GM19324 (cell line): ENCODE measurements at regions not wholly inside any gene's neighbourhood (a gene's known extent, or its start where the extent isn't known, plus 50 kb on each side); places are given as distances from the start of the nearest gene placed in this dataset.

Source experiments
- ATAC-seq: cut with Tn5 transposase; IDR thresholded peaks from one replicate; pipeline ENCODE4 v1.9.1; 2021; ENCODE audit warnings: mild to moderate bottlenecking, moderate library complexity; ENCODE audit not compliant: unreplicated experiment, low FRiP score

DNA sequence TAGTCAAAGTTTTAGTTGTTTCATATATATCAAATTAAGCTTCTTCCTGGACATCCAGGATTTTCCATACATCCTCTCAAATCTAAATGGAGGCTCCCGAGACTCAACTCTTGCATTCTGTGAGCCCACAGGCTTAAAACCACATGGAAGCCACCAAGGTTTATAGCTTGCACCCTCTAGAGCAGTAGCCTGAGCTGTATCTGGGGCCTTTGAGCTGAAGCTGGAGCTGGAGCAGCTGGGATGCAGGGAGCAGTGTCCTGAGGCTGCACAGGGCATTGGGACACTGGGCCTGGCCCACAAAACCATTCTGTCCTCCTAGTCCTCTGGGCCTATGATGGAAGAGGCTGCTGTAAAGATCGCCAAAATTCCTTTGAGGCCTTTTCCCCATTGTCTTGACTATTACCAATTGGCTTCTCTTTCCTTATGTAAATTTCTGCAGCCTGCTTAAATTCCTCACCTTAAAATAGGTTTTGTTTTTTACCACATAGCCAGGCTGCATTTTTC lies 151.0 kb downstream of the COX7C start:
- no peak for ATAC-seq

DNA sequence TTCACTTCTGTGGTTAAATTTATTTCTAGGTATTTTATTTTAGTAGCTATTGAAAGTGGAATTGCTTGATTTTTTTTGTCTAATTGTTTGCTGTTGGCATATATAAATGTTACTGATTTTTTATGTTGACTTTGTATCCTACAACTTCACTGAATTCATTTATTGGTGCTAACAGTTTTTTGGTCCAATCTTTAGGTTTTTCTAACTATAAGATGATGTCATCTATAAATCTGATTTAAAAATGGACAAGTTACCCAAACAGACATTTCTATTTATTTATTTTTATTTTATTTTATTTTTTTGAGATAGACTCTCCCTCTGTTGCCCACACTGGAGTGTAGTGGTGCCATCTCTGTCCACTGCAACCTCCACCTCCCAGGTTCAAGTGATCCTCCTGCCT lies 162.3 kb downstream of the COX7C start:
- no peak for ATAC-seq

DNA sequence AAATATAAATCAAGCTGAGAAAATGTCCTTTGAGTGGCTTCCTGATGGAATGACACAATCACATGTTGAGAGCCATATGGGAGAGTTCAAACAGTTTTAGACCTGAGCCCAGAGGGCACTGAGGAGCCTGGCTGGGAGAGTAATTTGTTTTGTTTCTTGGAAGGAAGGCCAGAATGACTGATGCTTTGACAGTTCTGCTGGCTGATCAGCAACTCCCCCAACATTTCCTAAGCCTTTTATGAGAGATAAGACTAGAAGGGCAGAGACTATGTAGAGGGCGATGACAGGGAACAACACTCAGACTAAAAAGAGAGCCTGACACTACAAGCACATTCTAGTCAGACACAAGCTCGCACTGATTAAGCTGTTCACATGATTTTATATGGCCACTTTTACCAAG lies 169.2 kb downstream of the COX7C start:
- no peak for ATAC-seq

DNA sequence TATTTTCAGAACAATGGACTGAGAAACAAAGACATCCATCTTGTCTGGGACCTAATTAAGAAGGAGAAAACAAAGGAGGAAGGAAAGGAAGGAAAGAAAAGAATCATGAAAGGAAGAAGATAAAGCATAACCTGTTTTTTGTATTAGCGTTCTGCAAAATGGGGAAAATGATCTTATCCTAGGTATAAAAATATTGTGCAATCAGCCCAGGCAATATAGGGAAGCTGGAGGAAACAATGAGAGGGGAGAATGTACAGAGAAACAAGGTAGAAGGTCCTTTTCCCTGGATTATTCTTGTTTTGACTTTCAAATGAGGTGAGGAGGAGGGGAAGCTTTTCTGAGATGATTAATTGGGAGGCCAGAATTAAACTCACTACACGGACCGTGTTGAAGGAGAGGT lies 177.9 kb downstream of the COX7C start:
- no peak for ATAC-seq

DNA sequence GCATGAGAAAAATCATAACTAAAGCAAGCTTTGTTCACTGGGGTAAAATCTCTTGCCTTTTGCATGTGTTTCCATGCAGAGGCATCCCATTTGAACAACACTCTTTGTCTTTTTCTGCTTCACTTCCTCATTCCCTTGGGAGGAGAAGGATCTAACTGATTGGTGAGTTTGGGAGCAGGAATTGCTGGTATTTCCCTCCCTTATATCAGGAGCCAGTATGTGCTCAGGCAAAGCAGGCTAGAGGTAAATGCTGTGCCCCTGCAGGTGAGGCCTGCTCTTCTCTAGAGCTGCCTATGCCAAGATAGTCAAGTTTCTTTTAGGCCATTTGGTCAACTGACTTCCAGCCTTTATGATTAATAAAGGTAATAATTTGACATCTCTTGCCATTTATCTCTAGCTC lies 179.9 kb downstream of the COX7C start:
- no peak for ATAC-seq

DNA sequence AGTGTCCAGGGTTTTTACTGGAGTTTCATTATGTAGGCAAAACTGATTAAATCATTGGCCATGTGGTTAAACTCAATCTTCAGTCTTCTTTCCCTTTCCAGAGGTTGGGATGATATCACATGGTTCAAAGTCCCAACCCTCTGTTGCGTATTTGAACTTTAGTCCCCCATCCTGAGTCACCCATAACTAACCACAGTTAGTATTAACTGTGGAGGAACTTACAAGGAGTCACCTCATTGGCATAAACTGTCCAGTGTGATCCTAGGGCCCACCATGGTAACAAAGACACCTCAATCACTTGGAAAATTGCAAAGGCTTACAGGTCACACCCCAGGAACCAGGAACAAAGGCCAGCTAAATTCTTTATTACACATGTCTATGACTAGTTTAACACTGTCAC lies 188.5 kb downstream of the COX7C start:
- ATAC-seq = no peak

DNA sequence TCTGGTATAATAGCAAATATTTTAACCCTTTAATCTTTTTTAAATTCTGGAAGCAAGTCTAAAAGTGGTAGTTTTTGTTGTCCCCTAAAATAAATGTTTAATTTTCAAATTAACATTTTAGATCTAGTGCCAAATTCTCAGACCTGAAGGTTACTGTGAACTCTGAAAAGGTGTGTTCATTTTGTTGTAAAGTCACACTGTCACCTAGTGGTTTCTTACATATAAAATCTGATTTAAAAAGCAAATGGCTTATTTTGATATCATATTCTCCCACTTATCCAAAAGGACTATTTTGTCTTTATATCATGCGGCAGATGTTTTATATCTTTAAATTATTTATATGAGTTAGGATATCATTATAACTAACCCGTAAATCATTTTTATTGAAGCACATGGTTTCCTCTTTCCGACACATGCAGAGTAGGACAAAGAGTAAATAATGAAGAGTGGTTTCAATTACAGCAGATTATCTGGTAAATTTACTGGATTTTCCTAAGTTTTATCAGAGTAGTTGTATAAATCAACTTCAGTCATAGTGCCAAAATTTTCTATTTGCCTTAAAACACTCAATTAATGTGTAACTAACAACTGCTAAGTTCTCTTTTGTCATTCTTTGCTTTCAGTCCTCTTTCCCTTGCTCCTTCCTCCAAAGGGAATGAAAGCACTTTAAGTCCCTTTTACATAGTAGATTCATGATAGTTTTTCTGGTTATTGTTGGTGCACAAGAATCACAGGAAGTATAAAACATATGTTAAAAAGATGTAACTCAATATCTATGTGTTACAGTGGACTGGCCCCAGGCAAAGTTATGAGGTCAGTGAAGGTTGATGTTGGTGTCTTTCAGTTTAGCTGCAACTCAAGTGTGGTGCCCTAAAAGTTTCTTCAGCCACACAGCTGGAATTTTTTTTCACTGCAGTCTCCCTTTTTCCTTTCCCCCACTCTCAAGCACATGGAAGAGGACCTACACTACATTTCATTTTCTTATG lies 189.6 kb downstream of the COX7C start:
- no peak for ATAC-seq

DNA sequence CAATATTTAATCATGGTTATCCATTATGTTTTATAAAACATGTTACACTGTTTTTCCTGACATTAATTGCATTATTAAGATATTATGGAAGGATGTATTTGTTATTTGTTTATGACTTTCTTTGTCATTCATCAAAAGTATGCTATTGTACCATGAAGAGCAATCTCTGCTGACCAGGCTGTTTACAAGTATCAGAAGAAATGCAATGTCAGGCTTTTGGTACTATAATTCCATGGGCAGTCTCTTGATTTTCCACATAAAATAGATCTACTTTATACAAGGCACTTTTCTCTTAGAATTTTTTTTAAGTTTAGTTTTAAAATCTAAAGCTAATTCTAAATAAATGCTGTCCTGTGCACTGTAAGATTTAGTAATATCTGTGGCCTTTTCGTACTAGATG lies 196.6 kb downstream of the COX7C start:
- no peak for ATAC-seq

DNA sequence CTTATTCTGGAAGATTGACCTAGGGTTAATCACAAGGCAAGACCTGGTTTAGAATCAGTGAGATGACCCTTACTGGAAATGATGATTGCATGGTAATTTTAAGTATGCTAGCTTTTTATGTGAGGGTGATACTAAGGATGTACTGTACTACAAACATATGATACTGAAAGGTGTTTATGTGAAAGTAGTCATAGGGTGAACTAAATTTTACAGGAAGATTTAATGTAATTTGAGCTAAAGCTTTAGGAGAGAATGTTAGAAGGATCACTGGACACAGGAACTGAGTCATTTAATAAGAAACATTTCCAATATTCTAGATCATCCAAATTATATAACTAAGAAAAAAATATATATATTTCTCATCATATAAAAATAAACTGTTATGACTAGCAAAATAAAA lies 197.2 kb downstream of the COX7C start:
- ATAC-seq = no peak

DNA sequence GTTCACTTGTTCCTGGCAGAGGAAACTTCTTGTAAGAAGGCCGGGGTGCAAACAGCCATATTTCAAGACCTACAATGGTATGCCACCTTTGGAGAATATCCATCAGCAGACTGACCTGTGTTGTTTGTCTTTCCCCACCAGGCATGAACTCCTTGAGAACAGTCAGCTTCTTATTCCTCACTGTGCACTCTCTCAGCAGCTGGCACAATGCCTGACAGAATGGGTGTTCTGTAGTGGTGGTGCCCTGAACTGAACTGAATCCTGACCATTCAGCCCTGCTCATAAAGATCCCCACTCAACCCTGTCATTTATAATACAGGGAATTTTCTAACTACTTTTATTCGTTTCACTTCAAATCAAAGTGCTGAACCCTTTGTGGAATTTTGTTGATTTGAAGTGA lies 206.9 kb downstream of the COX7C start:
- ATAC-seq = no peak

DNA sequence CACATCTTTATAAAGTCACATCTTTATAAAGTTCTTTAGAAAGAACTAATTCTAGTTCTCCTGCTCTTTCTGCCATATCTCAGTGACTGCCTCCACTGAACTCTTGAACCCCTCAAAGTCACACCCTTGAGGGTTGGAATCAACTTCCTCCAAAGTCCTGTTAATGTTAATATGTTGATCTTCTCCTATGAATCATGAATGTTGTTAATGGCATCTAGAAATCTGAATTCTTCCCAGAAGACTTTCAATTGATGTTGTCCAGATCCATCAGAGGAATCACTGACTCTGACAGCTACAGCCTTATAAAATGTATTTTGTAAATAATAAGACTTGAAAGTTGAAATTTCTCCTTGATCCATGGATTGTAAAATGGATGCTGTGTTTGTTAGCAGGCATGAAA lies 213.4 kb downstream of the COX7C start:
- no peak for ATAC-seq

DNA sequence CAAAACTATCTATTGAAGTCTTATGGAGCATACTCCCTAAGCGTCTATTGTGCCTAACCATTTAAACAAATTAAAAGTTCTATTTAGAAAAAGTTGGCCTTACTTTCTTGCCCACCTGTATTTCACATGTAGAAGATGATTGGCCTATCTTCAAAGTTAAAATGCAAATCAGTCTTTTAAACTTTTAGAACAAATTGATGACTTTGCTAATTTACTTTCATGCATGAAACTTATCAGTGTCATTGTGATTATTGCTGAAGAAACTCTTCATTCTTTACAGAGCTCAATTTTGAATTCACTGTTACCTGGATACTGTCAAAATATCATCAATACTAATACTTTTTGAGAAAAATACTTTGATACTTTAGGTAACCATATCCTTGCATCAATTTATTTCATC lies 216.1 kb downstream of the COX7C start:
- no peak for ATAC-seq

DNA sequence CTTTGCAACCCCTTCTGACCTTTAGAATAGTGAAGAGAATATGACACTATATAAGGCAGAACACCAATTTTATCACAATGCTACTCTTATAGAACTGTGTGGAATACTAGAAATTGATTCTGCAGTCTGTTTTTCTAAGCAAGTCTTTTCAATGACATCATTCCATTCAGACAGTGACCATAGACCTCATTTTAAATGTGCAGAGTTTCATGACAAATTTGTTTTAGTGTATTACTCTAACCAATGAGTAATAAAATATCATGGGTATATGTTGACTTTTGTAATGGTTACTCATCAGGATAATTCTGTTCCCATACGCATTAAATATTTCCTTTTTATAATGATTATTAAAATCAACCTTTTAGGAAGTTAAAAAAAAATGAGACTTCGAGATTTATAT lies 219.9 kb downstream of the COX7C start:
- no peak for ATAC-seq

DNA sequence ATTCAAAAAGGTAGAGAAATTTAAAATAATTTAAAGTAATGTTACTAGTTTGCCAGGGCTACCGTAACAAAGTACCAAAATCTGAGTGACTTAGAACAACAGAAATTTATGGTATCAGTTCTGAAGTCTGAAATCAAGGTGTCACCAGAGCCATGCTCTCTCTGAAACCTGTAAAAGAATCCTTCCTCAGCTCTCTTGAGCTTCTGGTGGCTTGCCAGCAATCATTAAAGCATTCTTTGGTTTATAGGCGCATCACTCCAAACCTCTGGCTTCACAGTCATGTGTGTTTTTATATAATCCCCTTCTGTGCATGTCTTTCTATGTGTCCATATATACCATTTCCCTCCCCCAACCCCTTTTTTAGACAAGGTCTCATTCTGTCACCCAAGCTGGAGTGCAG lies 220.3 kb downstream of the COX7C start:
- no peak for ATAC-seq

DNA sequence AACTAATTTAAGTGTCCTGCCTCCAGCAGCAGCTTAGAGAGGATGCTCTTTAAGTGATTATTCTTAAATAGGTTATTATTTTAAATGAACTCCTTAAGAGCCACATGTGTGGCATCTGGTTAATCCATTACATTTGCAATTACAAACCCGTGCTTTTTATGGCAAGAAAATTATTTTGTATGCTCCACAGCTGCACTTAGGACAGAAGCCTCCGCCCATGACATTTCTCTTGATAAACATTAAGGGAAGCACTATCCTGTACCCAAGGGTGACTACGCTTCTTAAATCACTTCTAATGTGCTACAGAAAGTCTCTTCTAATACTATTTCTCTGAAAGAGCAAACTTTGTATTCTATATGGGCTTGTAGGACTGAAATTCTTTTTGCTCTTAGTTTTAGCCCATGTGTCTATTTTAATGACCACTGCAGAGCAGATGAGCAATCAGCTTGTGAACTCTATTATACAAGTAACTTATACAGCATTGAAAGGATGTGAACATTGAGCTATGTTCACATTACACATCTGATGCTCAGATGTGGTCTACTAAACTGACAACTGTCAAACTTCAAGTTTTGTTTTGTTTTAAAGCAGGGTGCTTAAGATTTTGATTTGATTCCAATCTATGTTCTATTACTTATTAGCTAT lies 223.4 kb downstream of the COX7C start:
- no peak for ATAC-seq

DNA sequence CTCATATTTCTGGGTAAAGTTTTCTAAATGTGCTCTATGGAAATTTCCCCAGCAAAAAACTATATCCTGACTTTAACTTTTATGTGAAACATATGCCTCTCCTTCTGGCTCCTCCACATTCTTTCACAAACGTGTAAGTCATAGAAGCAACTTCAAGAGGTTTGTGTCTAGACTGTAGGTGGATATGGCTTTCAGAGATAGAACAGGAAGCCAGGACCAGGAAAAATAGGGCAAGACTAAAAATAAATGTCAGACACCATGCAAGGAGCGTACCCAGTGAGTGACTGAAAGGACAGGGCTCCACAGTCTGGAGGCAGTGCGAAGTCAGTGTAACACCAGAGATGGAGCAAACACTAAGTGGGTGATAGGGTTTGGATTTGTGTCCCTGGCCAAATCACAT lies 240.7 kb downstream of the COX7C start:
- ATAC-seq = no peak

DNA sequence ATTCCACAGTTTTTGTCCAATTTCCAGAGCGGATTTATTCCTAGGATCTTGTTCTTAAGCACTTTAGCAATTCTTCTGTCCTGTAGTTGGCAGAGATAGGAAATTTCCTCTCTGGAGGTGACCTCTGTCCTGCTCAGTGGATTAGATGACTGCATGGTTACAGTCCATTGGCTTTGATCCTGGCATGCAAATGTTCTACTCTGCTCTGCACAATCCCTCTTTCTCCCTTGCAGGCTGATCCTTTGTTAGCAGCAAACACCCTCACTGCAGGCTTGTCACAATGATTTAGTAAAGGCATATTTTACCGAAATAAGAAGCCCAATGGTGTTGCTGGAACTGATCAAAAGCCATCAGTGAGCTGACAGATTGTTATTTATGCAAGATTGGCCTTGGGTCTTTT lies 243.8 kb downstream of the COX7C start:
- no peak for ATAC-seq

DNA sequence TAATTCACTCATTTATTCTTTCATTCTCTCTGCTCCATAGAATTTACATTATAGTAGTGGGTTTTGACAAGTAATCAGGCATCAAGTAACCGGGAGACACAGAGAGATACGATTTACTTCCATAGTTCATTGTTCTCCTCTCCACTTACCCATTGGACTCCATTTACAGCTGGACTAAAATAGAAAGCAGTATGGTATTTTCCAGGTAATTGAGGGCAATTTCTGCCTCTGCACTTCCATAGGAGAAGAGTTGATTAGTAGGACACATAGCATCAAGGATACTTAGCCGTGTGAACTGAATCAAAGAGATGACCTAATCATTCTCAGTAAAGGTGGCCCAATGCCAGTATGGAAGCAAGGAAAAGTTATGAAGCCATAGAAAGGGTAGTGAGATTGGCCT lies 244.4 kb downstream of the COX7C start:
- ATAC-seq = no peak

DNA sequence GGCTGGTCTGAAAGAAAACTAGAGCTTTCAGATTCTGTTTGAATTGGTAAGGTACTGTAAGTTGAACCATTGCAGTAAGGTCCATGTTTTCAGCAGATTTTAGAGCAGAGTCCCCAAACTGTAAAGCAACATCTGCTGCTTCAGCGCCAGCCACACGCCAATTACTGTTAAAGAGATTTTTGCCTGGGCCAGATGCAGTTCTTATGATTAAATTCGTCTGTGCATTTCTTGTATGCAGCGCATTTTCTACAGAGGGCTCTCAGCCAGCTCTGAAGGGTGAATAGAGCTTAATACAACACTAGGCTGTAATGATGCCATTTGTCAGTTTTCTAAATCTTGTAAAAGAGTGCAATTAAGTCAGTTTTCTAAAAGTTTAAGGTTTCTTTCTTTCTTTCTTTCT lies 246.3 kb downstream of the COX7C start:
- no peak for ATAC-seq

DNA sequence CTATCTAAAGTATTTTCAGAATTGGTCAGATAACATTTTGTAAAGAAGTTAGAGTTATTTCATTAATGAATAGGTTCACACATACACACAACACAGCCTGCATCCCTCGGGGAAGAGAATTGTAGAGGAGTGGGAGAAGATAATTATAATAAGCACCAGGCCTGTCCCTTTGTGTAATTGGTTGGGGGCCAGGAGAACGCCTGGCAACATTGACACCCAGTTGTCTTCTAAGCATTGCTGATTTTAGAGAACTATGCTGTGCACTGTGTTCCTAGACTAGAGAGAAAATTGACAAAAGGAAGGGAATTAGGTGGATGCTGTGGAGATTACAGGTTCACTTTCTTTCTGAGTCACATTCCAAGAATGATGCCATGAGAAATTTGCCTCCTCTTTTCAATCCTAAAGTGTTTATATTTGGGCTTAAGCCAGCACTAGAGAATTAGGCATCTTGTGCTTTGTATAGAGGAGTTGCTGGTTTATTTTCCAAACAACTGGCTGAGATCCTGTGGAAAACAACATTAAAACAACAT lies 247.6 kb downstream of the COX7C start:
- ATAC-seq = no peak

DNA sequence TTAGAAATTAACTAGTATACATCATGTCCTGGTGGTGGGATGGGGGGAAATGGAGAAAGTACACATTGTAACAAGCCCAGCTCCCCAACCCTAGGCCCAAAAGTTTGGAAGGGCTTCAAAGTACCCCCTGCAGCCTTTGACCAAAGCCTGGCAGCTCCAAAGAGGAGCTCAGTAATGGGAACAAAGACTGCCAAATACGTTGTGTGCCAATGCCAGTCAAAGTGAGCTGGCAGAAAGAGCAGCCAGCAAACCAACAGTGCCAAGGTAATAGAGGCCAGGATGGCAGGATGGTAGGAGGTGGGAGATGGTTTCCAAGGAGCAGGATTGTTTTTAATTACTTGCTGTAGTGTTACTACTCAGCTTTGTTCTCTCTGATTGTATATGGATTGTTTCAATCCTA lies 248.3 kb downstream of the COX7C start:
- ATAC-seq = no peak

DNA sequence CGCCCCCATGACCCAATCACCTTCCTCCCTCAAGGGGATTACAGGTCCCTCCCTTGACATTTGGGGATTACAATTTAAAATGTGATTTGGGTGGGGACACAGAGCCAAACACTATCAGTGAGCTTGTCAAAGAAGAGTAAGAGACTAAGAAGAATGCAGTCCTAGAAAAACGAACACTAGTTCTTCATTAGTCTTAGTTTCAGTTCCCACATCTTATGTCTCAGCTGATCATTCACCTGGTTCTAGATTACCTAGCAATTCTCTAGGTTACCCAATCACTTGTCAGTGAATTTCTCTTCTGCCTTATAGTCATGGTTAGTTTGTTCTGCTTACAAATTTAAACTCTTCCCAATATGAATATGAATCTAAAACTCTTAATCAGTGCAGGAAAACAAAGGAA lies 251.5 kb downstream of the COX7C start:
- no peak for ATAC-seq
